GM13976 (cell line): ENCODE measurements at regions not wholly inside any gene's neighbourhood (a gene's known extent, or its start where the extent isn't known, plus 50 kb on each side); places are given as distances from the start of the nearest gene placed in this dataset.

ENCODE experiments used
- DNase-seq: peaks from one replicate; pipeline ENCODE4 v3.0.0; 2012; ENCODE audit warnings: low spot score
- CTCF ChIP-seq: IDR thresholded peaks from 2 replicates; pipeline ENCODE4 v1.5.1; 2012; ENCODE audit warnings: borderline replicate concordance, mild to moderate bottlenecking; ENCODE audit not compliant: insufficient read depth; ENCODE audit errors: extremely low read depth, missing control alignments, control extremely low read depth
- in situ Hi-C: fragments of 300-500 bp; cut with MboI; formaldehyde crosslinking; loops from one replicate; pipeline ENCODE4 v1.12.0; 2022; ENCODE audit warnings: low sequenced_read_pairs, mixed read lengths, inconsistent platforms; ENCODE audit not compliant: unreplicated experiment

GRCh38 chr2:167900435-167901114 is 346.8 kb downstream of the STK39 start:
- no peak for DNase-seq
- TF ChIP-seq CTCF: no peak
- in situ Hi-C loops: no loop called here

- TF ChIP-seq CTCF: no peak
- no peak for DNase-seq
- in situ Hi-C loops: no loop called here
Measured at GRCh38 chr2:167898340-167898739, 349.1 kb downstream of the STK39 start.

GRCh38 chr2:167891841-167892240 is 355.6 kb downstream of the STK39 start:
- in situ Hi-C loops: no loop called here
- DNase-seq: no peak
- TF ChIP-seq CTCF: no peak

GRCh38 chr2:167890739-167891138 is 356.7 kb downstream of the STK39 start:
- in situ Hi-C loops: no loop called here
- DNase-seq: no peak
- no peak for TF ChIP-seq CTCF

GRCh38 chr2:167880415-167880814 is 367.0 kb downstream of the STK39 start:
- no peak for DNase-seq
- no peak for TF ChIP-seq CTCF
- in situ Hi-C loops: no loop called here

- no peak for DNase-seq
- no peak for TF ChIP-seq CTCF
- in situ Hi-C loops: no loop called here
Measured at GRCh38 chr2:167875529-167875928, 371.9 kb downstream of the STK39 start.
